Transverse colon (tissue), 4 donors: ENCODE measurements at regions not wholly inside any gene's neighbourhood (a gene's known extent, or its start where the extent isn't known, plus 50 kb on each side); places are given as distances from the start of the nearest gene placed in this dataset.
"Not testable (repeated sequence)": the region's sequence is repeated elsewhere in the genome, so short reads cannot be mapped to it uniquely, and the experiment has no call there.

Source experiments
- DNase-seq: peaks from one replicate; pipeline ENCODE4 v3.0.0-alpha.2; 2019
- H3K27ac ChIP-seq, 4 donors: fragments of 200-600 bp; sonication (generic); 2 replicates each; pipeline ENCODE4 v1.5.1; 2016 to 2018; ENCODE audit warnings: inconsistent platforms in 4 of 4
- H3K27me3 ChIP-seq: fragments of 200-600 bp; sonication (generic); 2 replicates; pipeline ENCODE4 v1.5.1; 2017; ENCODE audit warnings: inconsistent platforms
- H3K36me3 ChIP-seq, 4 donors: fragments of 200-600 bp; sonication (generic); 2 replicates each; pipeline ENCODE4 v1.5.1; 2017 to 2019; ENCODE audit warnings: inconsistent platforms in 4 of 4
- H3K4me1 ChIP-seq, 4 donors: fragments of 200-600 bp; sonication (generic); 2 replicates each; pipeline ENCODE4 v1.5.1; 2017 to 2020; ENCODE audit warnings: inconsistent platforms in 4 of 4
- H3K4me3 ChIP-seq, 4 donors: fragments of 200-600 bp; sonication (generic); 1 replicate in 1 of 4; 2 replicates in 3 of 4; pipeline versions ENCODE4 v1.5.1 to v1.6.1; 2017 to 2019; ENCODE audit warnings: inconsistent platforms in 4 of 4
- H3K9me3 ChIP-seq, 2 donors: fragments of 200-600 bp; sonication (generic); 2 replicates each; pipeline ENCODE4 v1.5.1; 2017 to 2019; ENCODE audit warnings: inconsistent platforms in 2 of 2
- CTCF ChIP-seq, 5 experiments: fragments of 200-600 bp in 3 of 5; fragments of 450-650 bp in 2 of 5; sonication (generic) in 3 of 5; IDR thresholded peaks; 1 replicate in 2 of 5; 2 replicates in 3 of 5; pipeline ENCODE4 v1.5.1; 2016 to 2017; ENCODE audit warnings: antibody characterized with exemption in 5 of 5, inconsistent platforms in 3 of 5, mild to moderate bottlenecking in 2 of 5, moderate library complexity in 1 of 5
- EP300 ChIP-seq: sonication (generic); formaldehyde crosslinking; IDR thresholded peaks from one replicate; pipeline ENCODE4 v1.6.1; 2017; ENCODE audit warnings: antibody characterized with exemption, low read depth
- POLR2A ChIP-seq: fragments of 450-650 bp; IDR thresholded peaks from one replicate; pipeline ENCODE4 v1.6.1; 2016; ENCODE audit warnings: antibody characterized with exemption, mild to moderate bottlenecking, moderate library complexity
- POLR2AphosphoS5 ChIP-seq, 3 donors: sonication (generic); formaldehyde crosslinking; IDR thresholded peaks; one replicate each; pipeline ENCODE4 v1.6.1; 2016; ENCODE audit warnings: antibody characterized with exemption in 3 of 3
- WGBS, 2 donors: methylation state at CpG; one replicate each; pipeline ENCODE4 v1.1.5; 2018; ENCODE audit warnings: low coverage in 1 of 2; 5-methylcytosine and 5-hydroxymethylcytosine counted together
- in situ Hi-C, 4 donors: fragments of 200-750 bp; cut with MboI; loops; one replicate each; pipeline versions ENCODE4 v1.15.0 to v1.15.1; 2017; ENCODE audit warnings: low sequenced_read_pairs in 3 of 4, low pct_ligation_motif_present in 1 of 4, low pct_unique_long_range_greater_than_20kb in 1 of 4
- intact Hi-C: fragments of 100-400 bp; cut with DNase I; formaldehyde crosslinking; loops from one replicate; pipeline ENCODE4 v1.15.1; 2023; ENCODE audit warnings: low total_unique reads

DNA sequence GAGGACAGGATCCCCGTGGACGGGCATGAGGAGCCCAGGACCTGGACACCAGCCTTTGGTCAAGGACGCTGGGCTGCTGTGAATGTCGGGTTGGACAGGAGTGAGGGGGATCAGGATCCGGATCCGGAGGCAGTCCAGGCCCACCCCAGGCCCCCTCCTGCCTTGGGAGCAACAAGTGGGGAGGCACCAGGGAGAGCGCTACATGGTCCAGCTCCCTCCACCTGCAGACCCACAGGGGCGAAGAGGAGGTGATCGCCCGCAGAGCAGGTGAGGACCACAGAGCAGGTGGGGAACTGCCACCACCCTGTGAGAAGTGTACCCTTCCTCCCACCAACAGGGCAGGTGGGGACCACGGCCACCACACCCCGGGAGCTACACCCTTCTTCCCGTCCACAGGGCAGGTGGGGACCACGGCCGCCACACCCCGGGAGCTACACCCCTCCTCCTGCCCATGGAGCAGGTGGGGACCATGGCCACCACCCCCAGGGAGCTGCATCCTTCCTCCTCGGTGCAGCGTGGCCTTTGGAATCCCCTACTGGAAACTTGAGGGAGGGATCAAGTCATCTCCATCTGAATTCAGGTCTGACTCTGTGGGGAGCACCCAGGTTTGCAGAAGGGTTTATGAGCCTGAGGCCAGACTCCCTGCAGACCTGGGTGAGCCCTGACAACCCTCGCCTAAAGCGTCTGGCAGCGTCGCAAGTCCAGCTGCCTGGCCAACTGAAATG is 141.0 kb downstream of the BRD1 start:
- Histone ChIP-seq H3K27me3 (peaks cover 39% of the 10 kb centered on the region), H3K4me3 (no peak overlapping the region), H3K4me1 (no peaks in the 10 kb centered on the region), H3K9me3 (no peaks in the 10 kb centered on the region), H3K36me3 (no peaks in the 10 kb centered on the region), H3K27ac (no peak overlapping the region)
- in situ Hi-C loops = no loop called here
- TF ChIP-seq POLR2AphosphoS5 (IDR thresholded peaks at IDR 0.05) (no peak), POLR2A (no peak), CTCF (IDR thresholded peaks at IDR 0.05) (no peak), EP300 (no peak)
- DNase-seq = no peak
- WGBS, 2 donors = 81% methylated on average over 18 of the region's 22 CpGs; no CpG with 5 or more reads in 1 of the 2 donors
- intact Hi-C loops = no loop called here

DNA sequence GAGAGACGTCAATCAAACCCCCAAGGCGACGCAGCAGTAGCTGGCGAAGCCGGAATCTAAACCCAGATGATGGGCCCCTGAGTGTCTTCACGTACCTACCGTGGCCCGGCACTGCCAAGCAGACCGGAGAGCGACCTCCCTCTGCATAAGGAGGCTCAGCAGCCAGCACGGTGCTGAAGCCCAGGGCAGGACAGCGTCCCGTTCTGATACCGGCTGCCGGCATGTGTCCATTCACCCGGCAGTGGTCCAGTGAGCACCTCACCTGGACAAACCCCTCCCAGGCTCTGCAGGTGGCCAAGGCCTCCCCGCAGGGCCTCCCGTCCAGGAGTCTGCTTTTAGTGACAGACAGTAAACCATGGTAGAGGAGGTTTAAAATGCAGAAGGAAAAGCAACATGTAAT is 142.0 kb downstream of the BRD1 start:
- in situ Hi-C loops = no loop called here
- 83 to 88% methylated on average over 8 to 18 of the region's 18 CpGs for WGBS, 2 donors

DNA sequence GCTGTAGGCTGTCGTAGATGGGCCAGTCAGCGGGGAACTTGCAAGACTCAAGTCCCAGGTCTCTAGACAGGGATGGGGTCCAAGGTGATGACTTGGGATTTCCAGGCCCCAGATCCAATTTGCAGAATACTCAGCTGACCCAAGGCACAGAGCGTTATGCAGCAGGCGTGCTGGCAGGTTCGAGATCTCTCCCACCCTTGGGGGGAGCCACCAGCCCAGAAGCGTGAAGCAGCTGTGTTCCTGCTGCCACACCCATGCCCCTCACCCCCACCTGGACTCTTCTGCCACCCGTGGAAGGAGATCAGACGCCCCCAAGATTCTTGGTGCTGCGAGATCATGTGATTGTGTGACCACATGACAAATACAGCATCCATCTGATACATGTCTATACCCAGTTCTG is 142.6 kb downstream of the BRD1 start:
- Histone ChIP-seq H3K36me3 (no peaks in the 10 kb centered on the region), H3K4me1 (no peaks in the 10 kb centered on the region), H3K4me3 (no peak overlapping the region), H3K27me3 (peaks cover 39% of the 10 kb centered on the region), H3K27ac (no peak overlapping the region), H3K9me3 (no peaks in the 10 kb centered on the region)
- TF ChIP-seq CTCF (IDR thresholded peaks at IDR 0.05) = no peak
- TF ChIP-seq POLR2AphosphoS5 (IDR thresholded peaks at IDR 0.05) = no peak
- no peak for TF ChIP-seq POLR2A
- TF ChIP-seq EP300 = no peak
- WGBS, 2 donors = 74% methylated on average over 9 of the region's 9 CpGs; no CpG with 5 or more reads in 1 of the 2 donors
- intact Hi-C loops (no loop called here), in situ Hi-C loops (no loop called here)
- no peak for DNase-seq

More for the DNA sequence above, 142.0 kb downstream of the BRD1 start:
- H3K27me3 ChIP-seq = peaks cover 39% of the 10 kb centered on the region
- H3K9me3 ChIP-seq = no peaks in the 10 kb centered on the region
- TF ChIP-seq POLR2AphosphoS5 (IDR thresholded peaks at IDR 0.05) (no peak), CTCF (IDR thresholded peaks at IDR 0.05) (no peak), POLR2A (no peak), EP300 (no peak)
- no peak overlapping the region for H3K27ac ChIP-seq
- no peak overlapping the region for H3K4me3 ChIP-seq
- intact Hi-C loops = no loop called here
- no peaks in the 10 kb centered on the region for H3K36me3 ChIP-seq
- no peak for DNase-seq
- no peaks in the 10 kb centered on the region for H3K4me1 ChIP-seq

- 82 to 91% methylated on average over 3 of the region's 3 CpGs for WGBS, 2 donors
- Histone ChIP-seq H3K27me3 (peaks cover 32% of the 10 kb centered on the region), H3K27ac (no peak overlapping the region), H3K9me3 (no peaks in the 10 kb centered on the region), H3K4me3 (no peak overlapping the region), H3K4me1 (no peaks in the 10 kb centered on the region), H3K36me3 (no peaks in the 10 kb centered on the region)
- in situ Hi-C loops (no loop called here), intact Hi-C loops (no loop called here)
- TF ChIP-seq CTCF (IDR thresholded peaks at IDR 0.05) (no peak), EP300 (no peak), POLR2A (no peak), POLR2AphosphoS5 (IDR thresholded peaks at IDR 0.05) (no peak)
- DNase-seq = no peak
These were observed 144.6 kb downstream of the BRD1 start for GRCh38 chr22:49683032-49683431.

GRCh38 chr22:49680819-49681218 is 146.9 kb downstream of the BRD1 start:
- H3K27ac ChIP-seq, intact Hi-C loops, H3K9me3 ChIP-seq, DNase-seq, H3K36me3 ChIP-seq, H3K4me3 ChIP-seq, in situ Hi-C loops, H3K4me1 ChIP-seq: not testable (repeated sequence)
- 92 to 100% methylated on average over 5 to 6 of the region's 6 CpGs for WGBS, 2 donors
- H3K27me3 ChIP-seq = peaks cover 22% of the 10 kb centered on the region
